GM21360 (cell line): ENCODE measurements at regions not wholly inside any gene's neighbourhood (a gene's known extent, or its start where the extent isn't known, plus 50 kb on each side); places are given as distances from the start of the nearest gene placed in this dataset.
"Not testable (repeated sequence)": the region's sequence is repeated elsewhere in the genome, so short reads cannot be mapped to it uniquely, and the experiment has no call there.

Experiments used
- ATAC-seq: cut with Tn5 transposase; IDR thresholded peaks from one replicate; pipeline ENCODE4 v1.9.1; 2021; ENCODE audit warnings: mild to moderate bottlenecking, moderate library complexity; ENCODE audit not compliant: unreplicated experiment

- ATAC-seq, result no peak
Observed at GRCh38 chr7:35968140-35968940, 167.5 kb downstream of the SEPTIN7 start.

GRCh38 chr7:35969066-35969465 is 168.2 kb downstream of the SEPTIN7 start:
- ATAC-seq, result no peak

DNA sequence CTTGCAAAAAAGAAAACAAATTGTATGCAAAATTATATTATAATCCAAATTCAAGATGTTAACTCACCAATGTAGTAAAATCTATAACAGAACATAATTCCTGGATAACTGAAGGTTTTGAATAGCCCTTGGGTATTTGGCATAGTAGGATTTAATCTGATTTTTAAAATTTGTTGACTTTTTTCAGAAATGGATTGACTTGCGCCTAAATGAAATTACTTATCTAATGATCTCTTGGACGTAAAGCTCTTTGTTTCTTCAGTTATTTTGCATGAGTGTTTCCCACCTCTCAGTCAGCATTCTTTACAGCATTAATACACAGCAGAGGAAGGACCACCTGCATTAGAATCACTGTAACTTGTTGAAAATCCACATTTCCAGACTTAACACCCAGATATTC is 169.6 kb downstream of the SEPTIN7 start:
- ATAC-seq, result no peak

DNA sequence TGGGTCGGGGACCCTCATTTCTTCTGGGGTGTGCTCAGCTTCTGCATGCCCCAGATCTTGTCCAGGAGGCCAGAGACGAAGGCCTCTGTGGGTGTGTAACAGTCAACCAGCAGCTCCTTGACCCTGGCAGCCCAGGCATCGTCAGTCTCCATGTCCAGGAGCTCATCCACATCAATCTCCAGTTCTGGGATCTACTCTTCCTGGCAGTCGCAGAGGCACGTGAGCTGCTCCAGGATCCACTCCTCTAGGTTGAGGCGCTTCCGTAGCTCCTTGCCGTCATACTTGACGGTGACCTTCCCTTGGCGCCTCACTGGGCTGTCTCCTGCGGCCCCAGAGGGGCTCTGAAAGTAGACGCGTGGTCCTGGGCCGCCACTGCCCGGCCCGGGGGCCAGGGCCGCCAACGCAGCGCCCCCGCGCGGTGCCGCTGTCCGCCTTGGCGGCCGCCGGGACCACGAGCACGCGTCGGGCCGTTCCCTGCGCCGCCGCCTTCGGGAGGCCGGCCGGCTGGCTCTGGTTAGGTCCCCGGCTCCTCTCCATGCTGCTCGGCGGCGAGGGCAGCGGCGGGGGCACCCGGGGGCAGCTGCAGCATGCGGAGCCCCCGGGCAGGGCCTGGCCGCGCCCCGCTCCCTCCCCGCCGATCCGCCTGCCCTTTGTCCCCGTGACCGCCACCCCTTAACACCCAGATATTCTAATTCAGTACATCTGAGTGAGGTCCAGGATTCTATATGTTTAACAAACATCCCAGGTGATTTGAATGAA is 170.5 kb downstream of the SEPTIN7 start:
- ATAC-seq, result no peak

DNA sequence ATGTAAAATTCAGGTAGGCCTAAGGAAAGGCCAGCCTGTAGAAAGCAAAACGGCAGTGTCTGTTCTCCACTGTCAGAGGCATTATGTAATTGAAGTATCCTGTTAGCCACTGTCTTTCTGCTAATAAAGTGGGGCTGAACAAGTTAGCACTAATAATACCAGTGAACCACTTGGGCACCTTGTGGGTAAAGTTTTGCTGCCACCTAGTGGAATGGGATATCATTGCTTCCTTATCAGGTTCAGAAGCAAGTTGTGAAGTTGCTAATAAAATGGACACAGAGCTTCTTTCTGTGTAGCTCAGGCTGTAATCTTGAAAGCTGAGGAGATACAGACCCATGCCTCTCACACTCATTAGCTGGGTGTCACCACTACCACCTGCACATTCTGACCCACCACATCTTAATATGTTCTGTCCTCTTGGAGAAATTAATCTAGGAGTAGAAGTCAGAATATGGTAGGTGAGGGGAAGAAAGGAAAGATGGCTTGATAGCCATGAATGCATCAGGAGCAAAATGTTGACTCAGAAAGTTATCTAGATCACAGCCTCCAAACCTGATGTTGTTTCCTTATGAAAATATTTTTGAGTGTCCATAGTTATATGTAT is 175.1 kb downstream of the SEPTIN7 start:
- no peak for ATAC-seq

DNA sequence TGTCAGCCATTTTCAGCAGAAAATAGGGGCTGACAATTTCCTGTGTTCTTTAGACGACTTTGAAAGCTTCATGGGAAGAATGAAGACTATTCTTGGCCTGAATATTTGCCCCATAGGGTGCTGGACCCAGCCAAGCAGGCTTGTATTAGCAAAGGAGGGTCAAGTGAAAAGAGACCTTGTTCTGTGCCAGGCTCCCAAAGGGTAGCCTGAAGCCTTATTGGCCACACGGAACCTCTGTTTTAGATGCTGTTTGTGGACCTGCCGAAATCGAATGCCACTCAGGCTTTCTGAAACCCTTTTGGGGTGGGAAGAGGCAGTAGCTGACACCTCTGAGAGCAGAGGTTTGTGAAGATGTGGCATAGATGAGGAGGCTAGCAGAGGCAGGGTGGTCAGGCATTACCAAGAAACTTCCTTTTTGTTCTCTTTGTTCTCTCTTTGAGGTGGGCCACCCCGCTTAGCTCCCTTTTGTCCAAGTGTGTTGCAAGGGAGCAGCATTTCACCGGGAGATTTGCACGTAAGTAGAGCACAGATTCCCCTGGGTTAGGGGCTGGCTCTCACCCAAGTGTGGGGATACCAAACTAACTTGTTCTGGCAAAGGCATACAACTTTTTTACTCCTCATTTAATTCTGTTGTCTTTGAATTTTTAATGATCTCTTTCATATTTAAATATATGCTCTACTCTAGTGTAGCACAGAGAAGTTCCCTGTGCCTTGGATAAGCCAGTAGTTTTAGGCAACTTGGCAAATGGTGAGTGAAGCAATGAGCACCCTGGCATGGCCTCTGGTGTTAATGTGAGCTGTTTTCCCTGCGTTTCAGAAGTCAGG is 174.0 kb upstream of the EEPD1 start:
- ATAC-seq, result not testable (repeated sequence)

DNA sequence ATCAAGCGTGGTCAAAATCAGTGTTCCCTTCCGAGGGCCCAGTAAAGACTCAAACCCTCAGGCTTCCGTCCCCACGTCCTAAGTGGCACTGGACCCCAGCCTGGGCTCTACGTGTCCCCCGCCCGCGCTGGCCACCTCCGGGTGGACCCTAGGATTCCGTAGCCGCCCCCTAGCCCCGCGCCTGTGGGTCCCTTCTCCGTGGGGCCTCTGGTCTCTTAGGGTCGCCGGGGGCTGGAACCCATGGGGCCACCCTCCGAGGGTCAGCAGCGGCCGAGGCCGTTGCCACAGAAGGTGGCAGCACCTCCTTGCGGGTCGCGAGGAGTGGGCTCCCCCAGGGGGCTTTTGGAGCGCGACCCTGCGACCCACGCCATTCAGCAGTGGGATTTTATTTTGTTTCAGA is 170.5 kb upstream of the EEPD1 start:
- no peak for ATAC-seq

DNA sequence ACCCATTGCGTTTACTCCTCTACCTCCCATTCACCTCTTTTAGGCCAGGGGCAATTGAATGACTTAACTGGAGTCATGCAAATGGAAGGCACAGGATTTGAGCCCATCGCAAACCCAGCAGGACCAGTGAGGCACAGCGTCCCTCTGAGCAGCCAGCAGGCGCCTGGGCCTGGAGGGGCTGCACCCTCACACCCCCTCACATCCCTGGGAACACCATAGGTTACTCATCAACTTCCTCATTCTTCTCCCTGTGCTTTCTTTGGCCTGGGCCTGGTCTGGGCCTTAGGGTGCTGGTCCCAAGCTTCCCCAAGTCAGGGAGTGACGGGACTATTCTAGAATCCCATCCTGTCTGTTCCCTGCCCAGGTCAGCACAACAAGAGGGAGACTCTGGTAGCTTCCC is 169.4 kb upstream of the EEPD1 start:
- no peak for ATAC-seq

DNA sequence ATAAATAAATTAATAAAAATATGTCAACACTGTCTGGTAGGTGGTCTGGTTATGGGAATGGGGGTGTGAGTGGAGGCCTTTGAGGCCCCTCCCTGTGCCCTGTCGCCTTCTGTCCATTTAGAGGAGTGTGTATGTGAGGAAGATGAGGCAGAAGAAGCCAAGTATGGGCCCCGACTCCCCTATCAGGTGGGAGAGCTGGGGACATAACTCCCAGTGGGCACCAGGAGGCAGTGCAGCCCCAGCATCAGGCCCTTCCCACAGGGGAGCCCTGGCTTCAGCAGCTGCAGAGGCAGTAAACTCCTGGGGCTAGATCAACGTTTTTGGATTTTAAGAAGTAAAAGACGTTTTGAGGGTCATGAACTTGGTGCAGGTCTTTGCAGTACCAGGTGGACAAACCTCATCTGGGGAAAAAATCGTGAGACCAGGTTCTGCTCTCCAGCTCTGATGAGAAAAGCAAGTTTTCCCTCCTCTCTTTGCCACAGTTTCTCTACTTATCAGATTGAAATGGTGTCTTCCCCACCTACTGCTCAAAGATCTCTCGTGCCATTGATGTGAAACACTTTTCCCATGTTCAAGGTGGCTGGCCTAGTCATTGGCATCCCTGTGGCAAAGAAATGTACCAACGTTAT is 167.8 kb upstream of the EEPD1 start:
- no peak for ATAC-seq

GRCh38 chr7:35987016-35987415 is 166.0 kb upstream of the EEPD1 start:
- no peak for ATAC-seq

- ATAC-seq, result no peak
Observed at GRCh38 chr7:35988105-35988504, 164.9 kb upstream of the EEPD1 start.

GRCh38 chr7:35988818-35989217 is 164.2 kb upstream of the EEPD1 start:
- ATAC-seq, result no peak

GRCh38 chr7:35991511-35992232 is 161.4 kb upstream of the EEPD1 start:
- ATAC-seq, result no peak

DNA sequence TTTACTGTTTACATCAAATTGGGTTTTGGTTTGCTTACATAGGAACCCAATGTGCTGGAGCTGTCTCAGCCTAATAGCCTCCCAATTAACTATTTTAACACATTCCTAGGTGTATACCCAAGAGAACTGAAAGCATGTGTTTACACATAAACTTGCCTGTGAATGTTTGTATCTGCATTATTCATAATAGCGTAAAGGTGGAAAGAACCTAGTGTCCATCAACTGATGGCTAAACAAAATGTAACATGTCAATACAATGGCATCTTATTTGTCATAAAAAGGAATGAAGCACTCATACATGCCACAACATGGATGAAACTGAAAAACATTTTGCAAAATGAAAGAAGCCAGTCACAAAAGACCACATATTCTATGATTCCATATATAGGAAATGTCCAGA is 160.6 kb upstream of the EEPD1 start:
- no peak for ATAC-seq

- ATAC-seq, result no peak
Observed at GRCh38 chr7:35993113-35993512, 159.9 kb upstream of the EEPD1 start.

DNA sequence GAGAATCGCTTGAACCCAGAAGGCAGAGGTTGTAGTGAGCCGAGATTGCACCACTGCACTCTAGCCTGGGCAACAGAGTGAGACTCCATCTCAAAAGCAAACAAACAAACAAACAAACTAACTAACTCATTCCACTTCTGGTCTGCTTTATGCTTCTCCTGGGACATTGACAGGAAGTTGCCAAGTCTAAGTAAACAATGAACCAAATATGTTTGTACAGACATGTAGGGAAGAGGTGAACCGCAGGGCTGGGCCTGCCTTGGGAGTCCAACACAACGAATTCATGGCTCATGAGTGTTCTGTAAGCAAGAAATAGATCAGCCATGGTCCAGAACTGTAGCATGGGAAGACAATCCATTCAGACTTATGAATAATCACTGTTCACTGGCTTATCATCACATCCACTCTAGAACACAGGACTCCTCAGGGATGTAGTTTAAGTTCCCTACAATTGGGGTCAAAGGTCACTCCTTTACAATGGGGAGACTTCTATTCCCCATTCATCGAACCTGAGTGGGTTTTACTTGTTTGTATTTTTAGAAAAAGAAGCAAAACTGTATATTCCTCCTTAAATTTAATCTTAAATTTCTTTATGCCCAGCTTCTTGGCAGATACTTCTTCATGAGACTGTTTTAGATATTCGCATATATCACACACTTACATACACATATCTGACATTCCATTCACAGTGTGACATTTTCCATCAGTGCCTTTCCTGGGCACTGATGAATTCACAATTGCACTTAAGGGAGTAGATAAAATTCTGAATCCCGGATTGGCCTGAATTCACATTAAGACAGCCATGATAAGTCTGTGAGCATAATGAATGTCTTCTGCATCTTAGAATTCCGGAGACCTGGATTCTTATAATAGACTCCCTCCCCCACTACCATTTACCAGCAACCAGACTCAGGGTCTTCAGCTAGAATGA is 159.1 kb upstream of the EEPD1 start:
- no peak for ATAC-seq

- no peak for ATAC-seq
Observed at GRCh38 chr7:35995334-35995733, 157.7 kb upstream of the EEPD1 start.

GRCh38 chr7:35998481-35998880 is 154.6 kb upstream of the EEPD1 start:
- no peak for ATAC-seq

GRCh38 chr7:36001546-36001945 is 151.5 kb upstream of the EEPD1 start:
- no peak for ATAC-seq
